HG03457 (cell line): ENCODE measurements at regions not wholly inside any gene's neighbourhood (a gene's known extent, or its start where the extent isn't known, plus 50 kb on each side); places are given as distances from the start of the nearest gene placed in this dataset.

Source experiments
- ATAC-seq: cut with Tn5 transposase; IDR thresholded peaks from one replicate; pipeline ENCODE4 v1.9.1; 2021; ENCODE audit warnings: moderate number of reproducible peaks; ENCODE audit not compliant: unreplicated experiment

DNA sequence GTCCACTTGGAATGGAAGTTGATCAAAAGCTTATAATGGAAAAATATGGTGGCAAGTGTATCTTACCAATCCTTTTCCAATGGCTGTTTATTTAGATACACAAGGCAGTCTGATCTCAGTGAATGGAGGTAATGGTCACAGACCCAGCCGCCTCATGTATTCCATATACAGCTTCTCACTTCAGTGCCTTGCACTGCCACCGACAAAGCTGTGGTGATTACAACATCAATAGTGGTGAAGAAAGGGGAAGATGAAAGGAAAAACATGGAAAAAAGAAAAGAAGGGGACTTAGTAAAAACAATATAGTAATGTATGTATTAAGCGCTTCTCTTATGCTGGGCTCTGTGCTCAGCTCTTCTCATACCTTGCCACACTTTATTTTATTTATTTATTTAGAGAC lies 297.3 kb upstream of the RASA1 start:
- ATAC-seq, result no peak

- no peak for ATAC-seq
These were observed 296.6 kb upstream of the RASA1 start for GRCh38 chr5:86971034-86971571.

DNA sequence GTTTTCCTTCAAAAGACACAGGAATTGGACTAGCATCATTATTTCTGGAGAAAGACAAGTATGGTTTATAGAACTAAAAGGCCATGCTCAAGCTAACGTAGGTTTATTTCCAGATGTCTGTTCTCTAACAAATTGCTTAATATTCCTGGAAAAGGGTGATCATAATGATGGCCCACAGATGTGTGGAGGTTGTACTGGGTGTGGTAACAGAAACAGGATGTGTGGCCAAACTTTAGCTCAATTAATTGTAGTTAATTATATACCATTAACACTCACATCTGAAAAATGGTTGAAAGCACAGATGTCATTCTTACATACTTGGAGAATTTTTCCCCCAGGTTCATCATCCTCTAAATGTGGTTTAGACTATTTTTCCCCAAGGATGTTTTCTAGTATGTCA lies 292.7 kb upstream of the RASA1 start:
- ATAC-seq, result no peak

GRCh38 chr5:86977190-86977589 lies 290.5 kb upstream of the RASA1 start:
- ATAC-seq, result no peak

- no peak for ATAC-seq
These were observed 289.9 kb upstream of the RASA1 start for GRCh38 chr5:86977808-86978207.

DNA sequence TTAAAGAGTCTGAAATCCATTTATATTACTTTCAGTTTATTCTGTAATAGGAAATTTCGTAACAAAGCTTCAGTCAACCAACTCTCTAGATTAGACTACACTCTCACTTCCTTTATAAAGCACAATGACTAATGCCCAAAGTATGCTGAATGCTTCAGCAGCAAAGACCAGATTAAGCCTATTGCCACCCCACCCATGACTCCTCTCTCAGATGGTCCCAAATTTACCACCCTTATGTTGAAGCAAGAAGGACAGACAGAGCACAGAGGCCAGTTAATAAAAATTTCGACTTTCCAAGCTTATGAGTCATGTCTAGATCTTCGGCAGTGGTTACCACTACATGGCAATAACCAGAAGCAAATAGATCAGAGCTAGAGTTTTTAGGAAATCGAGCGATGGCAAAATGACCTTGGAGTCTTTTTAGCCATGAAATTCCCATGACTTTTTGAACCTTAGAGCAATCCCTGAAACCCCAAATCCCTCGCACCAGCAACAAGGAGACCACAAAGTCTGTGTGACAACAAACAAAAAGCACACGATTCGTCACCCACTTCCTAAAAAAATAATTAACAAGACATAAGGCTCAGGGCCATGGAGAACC lies 287.8 kb upstream of the RASA1 start:
- ATAC-seq, result no peak

DNA sequence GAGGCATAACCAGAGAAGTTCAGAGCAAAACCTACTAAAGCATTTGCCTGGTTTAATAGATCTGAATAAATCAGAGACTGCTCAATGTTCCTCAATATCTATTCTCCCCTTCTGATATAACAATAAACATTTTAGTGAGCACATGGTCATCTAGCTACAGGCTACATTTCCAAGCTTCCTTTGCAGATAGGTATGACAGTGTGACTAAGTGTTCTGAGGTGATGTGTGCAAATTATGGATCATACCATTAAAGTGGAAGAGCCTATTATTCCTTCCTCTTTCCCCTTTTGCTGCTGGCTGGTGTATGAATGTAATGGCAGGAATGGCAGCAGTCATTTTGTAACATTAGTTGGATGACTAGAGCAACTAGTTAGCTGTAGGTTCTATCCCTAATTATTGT lies 285.8 kb upstream of the RASA1 start:
- ATAC-seq, result no peak

DNA sequence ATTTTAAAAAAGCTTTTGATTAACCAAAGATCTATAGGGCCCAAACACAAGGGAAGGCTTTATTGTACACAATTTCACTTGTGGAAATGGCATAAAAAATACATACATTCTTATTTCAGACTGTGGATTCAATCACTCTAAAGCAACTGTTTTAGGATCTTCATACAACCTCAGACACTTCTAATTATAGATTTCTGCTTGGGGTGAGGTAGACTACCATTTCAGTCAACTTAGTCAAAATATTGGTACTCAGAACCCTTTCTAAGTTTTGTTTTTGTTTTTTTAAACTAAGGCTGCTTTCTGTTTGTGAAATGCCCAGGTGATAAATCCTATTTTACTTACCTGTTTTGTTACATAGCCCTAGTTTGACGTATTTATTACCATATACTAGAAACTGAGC lies 284.5 kb upstream of the RASA1 start:
- no peak for ATAC-seq

DNA sequence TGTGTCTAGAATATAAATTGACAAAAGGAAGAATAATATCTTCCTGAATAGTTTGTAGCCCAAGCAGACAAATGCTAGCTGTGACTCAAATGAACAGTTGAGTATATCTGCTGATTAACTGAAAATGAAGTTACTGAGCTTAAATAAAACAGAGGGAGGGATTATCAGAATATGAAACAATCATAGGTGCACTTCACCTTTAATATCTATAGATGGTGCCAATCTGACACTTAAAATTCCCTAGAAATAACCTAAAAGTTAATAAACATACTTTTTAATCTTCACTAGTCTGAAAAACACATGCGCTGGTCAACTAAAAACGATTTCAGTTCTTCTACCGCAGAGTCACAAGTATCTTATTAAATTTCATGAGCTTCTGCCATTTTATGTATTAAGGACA lies 280.8 kb upstream of the RASA1 start:
- ATAC-seq, result no peak

DNA sequence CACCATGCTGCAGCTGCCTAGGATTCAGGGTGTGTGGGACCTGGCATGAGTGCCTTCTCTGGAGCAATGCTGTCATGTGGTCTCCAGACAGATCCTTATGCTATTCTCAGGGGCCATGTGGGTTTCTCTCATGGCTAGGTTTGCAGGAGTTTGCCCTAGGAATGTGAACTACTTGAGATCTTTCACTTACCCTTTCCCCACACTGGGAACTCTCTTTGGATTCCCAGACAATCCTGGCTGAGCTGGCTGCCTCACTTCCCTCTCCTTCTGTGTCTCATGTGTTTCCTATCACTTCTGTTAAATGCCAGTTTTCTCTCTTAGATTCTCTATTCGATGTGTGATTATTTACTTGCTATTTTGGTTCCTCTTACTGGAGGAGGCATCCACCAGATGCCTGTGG lies 270.2 kb upstream of the RASA1 start:
- no peak for ATAC-seq

DNA sequence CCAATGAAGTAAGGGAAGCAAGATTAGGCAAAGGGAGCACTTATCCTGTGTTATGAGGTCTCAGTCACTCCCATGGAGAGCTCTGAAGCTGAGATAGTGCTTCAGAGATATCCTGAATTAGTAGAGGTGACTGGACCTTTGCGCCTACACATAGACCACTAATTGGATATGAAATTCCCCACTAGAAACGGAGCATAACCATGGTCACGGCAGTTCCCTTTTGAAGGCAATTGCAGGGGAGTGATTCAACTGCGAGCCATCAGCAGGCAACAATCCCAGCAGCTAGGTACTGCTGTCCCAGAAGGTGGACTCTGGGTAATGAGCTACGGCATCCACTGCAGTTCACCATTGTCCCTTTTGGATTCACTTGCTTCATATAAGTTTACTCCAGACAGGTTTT lies 267.7 kb upstream of the RASA1 start:
- ATAC-seq, result no peak

- ATAC-seq, result no peak
These were observed 265.2 kb upstream of the RASA1 start for GRCh38 chr5:87002485-87002884.

DNA sequence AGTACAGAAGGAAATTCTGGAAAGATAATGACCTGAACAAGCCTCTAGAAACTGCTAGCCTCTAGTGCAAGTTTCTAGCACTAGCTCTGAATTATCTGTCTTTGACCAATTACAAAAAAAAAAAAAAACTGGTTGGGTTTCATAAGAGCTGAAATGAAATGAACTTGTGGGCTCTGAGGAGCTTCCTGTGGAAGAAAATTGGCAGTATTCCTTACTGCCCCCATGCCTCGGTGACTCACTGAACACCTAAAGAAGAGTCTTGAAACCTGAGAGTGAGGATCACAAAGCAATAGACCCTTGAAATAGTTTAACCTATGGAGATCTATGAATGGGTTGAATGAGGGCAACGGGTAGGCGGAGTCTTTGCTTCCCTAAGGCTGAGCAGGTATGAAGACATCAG lies 263.6 kb upstream of the RASA1 start:
- ATAC-seq, result no peak

- no peak for ATAC-seq
These were observed 259.9 kb upstream of the RASA1 start for GRCh38 chr5:87007737-87008136.

DNA sequence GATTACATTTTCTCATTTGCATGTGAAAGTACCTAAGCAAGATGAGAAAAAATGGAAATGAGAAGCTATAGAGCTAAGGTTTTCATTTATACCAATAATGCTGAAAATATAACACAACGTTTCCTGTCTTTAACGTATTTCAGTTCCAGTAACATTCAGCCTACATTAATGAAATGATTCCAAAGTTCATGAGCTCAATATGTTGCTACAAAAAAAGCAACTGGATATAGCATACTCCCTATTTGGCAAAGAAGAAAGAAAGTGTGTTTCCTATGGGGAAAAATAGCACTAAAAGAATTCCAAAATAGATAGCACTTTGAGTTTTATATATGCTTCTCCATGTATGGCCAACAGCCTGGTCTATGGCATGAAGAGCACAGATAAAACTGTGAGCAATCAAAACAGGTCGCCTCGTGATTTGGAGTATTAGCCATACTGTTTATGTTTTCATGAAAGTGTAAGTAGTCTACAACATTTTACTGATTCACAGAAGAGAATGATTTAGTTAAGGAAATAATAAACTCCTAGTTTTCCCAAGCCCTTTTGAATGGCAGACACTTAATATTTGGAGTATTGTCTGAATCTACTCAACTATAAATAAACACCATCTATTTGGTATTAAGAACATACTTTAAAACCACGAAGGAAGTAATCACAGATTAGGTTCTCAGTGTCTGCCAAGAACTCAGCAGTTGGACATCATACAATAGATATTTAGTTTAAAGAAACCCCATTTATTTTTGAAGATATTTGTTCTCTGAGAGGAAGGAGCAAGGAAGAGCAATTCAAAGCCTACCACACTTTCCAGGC lies 258.7 kb upstream of the RASA1 start:
- no peak for ATAC-seq

GRCh38 chr5:87010736-87011135 lies 256.9 kb upstream of the RASA1 start:
- ATAC-seq, result no peak

- no peak for ATAC-seq
These were observed 251.8 kb upstream of the RASA1 start for GRCh38 chr5:87015901-87016300.

DNA sequence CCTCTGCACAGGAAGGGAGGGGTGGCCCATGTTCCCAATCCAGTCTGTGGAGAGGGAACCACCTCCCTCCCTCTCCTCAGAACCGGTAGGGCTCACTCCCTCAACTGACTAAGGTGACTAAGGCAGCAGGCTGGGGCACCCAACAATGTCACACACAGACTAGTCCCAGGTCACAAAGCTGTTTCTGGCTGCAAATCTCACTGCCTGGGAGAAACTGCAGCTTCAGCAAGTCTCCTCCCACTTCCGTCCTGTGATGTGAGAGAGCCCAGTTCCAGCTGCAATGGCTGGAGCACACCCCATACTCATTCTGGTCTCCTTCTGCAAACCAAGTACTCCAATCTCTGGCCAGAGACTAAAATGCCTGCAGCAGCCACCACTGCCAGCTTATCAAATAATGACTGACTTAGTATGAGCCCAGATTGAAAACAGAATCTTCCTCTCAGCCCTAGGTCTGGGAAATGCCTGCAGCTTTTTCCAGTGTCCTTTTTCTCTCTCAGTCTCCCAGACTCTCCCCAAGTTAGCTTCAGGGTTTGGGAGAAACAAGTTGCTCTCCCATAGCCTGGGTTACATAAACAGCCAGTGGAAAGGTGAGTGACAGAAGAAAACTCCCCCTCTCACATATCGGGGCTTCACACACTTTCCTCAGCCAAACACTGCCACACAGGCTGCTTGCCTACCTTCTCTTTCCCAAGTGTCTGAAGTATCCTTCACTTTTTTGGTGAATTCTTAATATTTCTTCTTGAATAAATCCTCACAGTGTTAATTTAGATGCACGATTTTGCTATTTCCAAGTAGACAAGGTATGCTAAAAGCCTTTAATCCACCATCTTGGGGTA lies 247.4 kb upstream of the RASA1 start:
- ATAC-seq, result no peak

DNA sequence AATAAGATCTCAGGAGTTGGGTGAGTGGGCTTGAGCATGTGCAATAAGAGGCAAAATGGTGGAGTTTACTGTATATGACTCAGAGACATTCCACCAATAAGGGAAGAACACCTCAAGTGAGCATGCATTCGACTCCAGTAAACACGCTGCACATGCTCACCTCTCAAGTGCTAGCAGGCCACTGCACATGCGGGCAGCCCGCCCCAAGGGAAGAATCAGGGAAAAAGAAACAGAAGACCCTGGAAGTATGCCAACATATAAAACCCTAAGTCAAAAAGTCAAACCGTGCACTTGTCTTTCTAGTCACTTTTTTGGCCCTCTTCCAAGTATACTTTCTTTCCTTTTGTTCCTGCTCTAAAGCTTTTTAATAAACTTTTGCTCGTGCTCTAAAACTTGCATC lies 245.3 kb upstream of the RASA1 start:
- ATAC-seq, result no peak

DNA sequence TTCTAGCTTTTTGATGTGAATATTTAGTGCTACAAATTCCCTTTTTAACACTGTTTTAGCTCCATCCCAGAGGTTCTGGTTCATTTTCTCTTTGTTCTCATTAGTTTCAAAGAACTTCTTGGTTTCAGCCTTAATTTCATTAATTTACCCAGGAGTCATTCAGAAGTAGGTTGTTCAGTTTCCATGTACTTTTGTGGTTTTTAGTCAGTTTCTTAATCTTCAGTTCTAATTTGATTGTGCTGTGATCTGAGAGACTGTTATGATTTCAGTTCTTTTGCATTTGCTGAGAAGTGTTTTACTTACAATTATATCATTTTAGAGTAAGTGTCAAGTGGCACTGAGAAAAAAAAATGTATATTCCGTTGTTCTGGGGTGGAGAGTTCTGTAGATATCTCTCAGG lies 240.1 kb upstream of the RASA1 start:
- ATAC-seq, result no peak

GRCh38 chr5:87029951-87030350 lies 237.7 kb upstream of the RASA1 start:
- ATAC-seq, result no peak

GRCh38 chr5:87030699-87031098 lies 237.0 kb upstream of the RASA1 start:
- ATAC-seq, result no peak
